ENCODE measurements at regions not wholly inside any gene's neighbourhood (a gene's known extent, or its start where the extent isn't known, plus 50 kb on each side); places are given as distances from the start of the nearest gene placed in this dataset.
"Not testable (repeated sequence)": the region's sequence is repeated elsewhere in the genome, so short reads cannot be mapped to it uniquely, and the experiment has no call there.

- no peak for DNase-seq
These were observed 239.1 kb upstream of the ARID2 start for GRCh38 chr12:45490232-45490881.

- no peak for DNase-seq
These were observed 235.2 kb upstream of the ARID2 start for GRCh38 chr12:45494279-45494678.

GRCh38 chr12:45498645-45499044 is 230.9 kb upstream of the ARID2 start:
- no peak for DNase-seq

- no peak for DNase-seq
These were observed 226.9 kb upstream of the ARID2 start for GRCh38 chr12:45502481-45503128.

GRCh38 chr12:45503899-45504298 is 225.6 kb upstream of the ARID2 start:
- DNase-seq, result no peak

- DNase-seq, result no peak
These were observed 225.0 kb upstream of the ARID2 start for GRCh38 chr12:45504316-45505010.

- DNase-seq, result no peak
These were observed 220.3 kb upstream of the ARID2 start for GRCh38 chr12:45509187-45509586.

GRCh38 chr12:45509621-45510020 is 219.9 kb upstream of the ARID2 start:
- no peak for DNase-seq

- DNase-seq, result no peak
These were observed 212.1 kb upstream of the ARID2 start for GRCh38 chr12:45517381-45517780.

- DNase-seq, result no peak
These were observed 210.9 kb upstream of the ARID2 start for GRCh38 chr12:45518291-45519235.

- DNase-seq, result no peak
These were observed 207.3 kb upstream of the ARID2 start for GRCh38 chr12:45522227-45522626.

- not testable (repeated sequence) for DNase-seq
These were observed 202.7 kb upstream of the ARID2 start for GRCh38 chr12:45526823-45527222.

- DNase-seq, result no peak
These were observed 197.4 kb upstream of the ARID2 start for GRCh38 chr12:45532113-45532512.

- no peak for DNase-seq
These were observed 193.8 kb upstream of the ARID2 start for GRCh38 chr12:45535610-45536180.

GRCh38 chr12:45536284-45536683 is 193.2 kb upstream of the ARID2 start:
- no peak for DNase-seq

- no peak for DNase-seq
These were observed 188.7 kb upstream of the ARID2 start for GRCh38 chr12:45540661-45541341.

GRCh38 chr12:45543887-45544286 is 185.6 kb upstream of the ARID2 start:
- peak; percentile 10 for DNase-seq

GRCh38 chr12:45546545-45546944 is 183.0 kb upstream of the ARID2 start:
- no peak for DNase-seq

GRCh38 chr12:45547132-45547531 is 182.4 kb upstream of the ARID2 start:
- DNase-seq, result no peak

- DNase-seq, result no peak
These were observed 181.7 kb upstream of the ARID2 start for GRCh38 chr12:45547822-45548221.

- no peak for DNase-seq
These were observed 181.1 kb upstream of the ARID2 start for GRCh38 chr12:45548426-45548825.

GRCh38 chr12:45549337-45549902 is 180.1 kb upstream of the ARID2 start:
- no peak for DNase-seq

Measured in SHP77 treated with DMSO at 0.1 percent for 48 hours (cell line).